PC-9 (cell line): ENCODE measurements at regions not wholly inside any gene's neighbourhood (a gene's known extent, or its start where the extent isn't known, plus 50 kb on each side); places are given as distances from the start of the nearest gene placed in this dataset.

ENCODE experiments used
- BruUV-seq: library from RNA; stranded (reverse); fragments of 400-500 nt; replicated peaks from 2 replicates; lab custom pipeline; 2021; lab: Mats Ljungman, UMichigan
- CTCF ChIA-PET: fragments of 300-600 bp; sonication (Branson Sonifier 250); formaldehyde crosslinking; loops from one replicate; lab custom pipeline; 2022; ENCODE audit warnings: antibody characterized with exemption; lab: Charles Lee
- POLR2A ChIA-PET: fragments of 300-600 bp; sonication (Branson Sonifier 250); formaldehyde crosslinking; loops from one replicate; lab custom pipeline; 2022; ENCODE audit warnings: antibody characterized with exemption; ENCODE audit not compliant: unreplicated experiment; lab: Charles Lee
- DNase-seq, 2 experiments: peaks; one replicate each; pipeline versions ENCODE4 v3.0.0 to v3.0.0-alpha.2; 2015 to 2022; ENCODE audit warnings: mixed read lengths in 1 of 2
- H2AFZ ChIP-seq: fragments of 200-600 bp; sonication (generic); 2 replicates; pipeline ENCODE4 v1.8.1; 2017; ENCODE audit warnings: antibody characterized with exemption
- H3F3A ChIP-seq: fragments of 200-600 bp; sonication (generic); 2 replicates; pipeline ENCODE4 v1.8.1; 2017; ENCODE audit warnings: antibody characterized with exemption, mild to moderate bottlenecking, low read depth; ENCODE audit not compliant: insufficient read depth
- H3K27ac ChIP-seq: fragments of 200-600 bp; sonication (generic); 2 replicates; pipeline ENCODE4 v1.6.1; 2016; ENCODE audit warnings: mixed run types
- H3K27me3 ChIP-seq: fragments of 200-600 bp; sonication (generic); 2 replicates; pipeline ENCODE4 v1.6.1; 2016; ENCODE audit warnings: low read depth, mixed run types; ENCODE audit not compliant: insufficient read depth
- H3K36me3 ChIP-seq: fragments of 200-600 bp; sonication (generic); 2 replicates; pipeline ENCODE4 v1.6.1; 2016; ENCODE audit warnings: low read depth, mixed run types
- H3K4me1 ChIP-seq: fragments of 200-600 bp; sonication (generic); replicated peaks from 2 replicates; pipeline ENCODE4 v1.6.1; 2016; ENCODE audit warnings: mixed run types; ENCODE audit not compliant: insufficient read depth
- H3K4me2 ChIP-seq: fragments of 200-600 bp; sonication (generic); 2 replicates; pipeline ENCODE4 v1.6.1; 2017; ENCODE audit warnings: mixed run types
- H3K4me3 ChIP-seq: fragments of 200-600 bp; sonication (generic); 2 replicates; pipeline ENCODE4 v1.6.1; 2016; ENCODE audit warnings: mixed run types
- H3K79me2 ChIP-seq: fragments of 200-600 bp; sonication (generic); 2 replicates; pipeline ENCODE4 v1.6.1; 2017; ENCODE audit warnings: low read depth, mixed run types
- H3K9me2 ChIP-seq: fragments of 200-600 bp; sonication (generic); 2 replicates; pipeline ENCODE4 v1.8.1; 2017; ENCODE audit warnings: mild to moderate bottlenecking; ENCODE audit not compliant: insufficient read depth
- H3K9me3 ChIP-seq: fragments of 200-600 bp; sonication (generic); 2 replicates; pipeline ENCODE4 v1.8.1; 2016; ENCODE audit warnings: low read depth; ENCODE audit not compliant: insufficient read depth
- H4K20me1 ChIP-seq: fragments of 200-600 bp; sonication (generic); 2 replicates; pipeline ENCODE4 v1.8.1; 2017; ENCODE audit not compliant: insufficient read depth
- EZH2 ChIP-seq: fragments of 200-600 bp; sonication (generic); IDR thresholded peaks from 2 replicates; pipeline ENCODE4 v1.8.0; 2017; ENCODE audit warnings: antibody characterized with exemption, low read depth
- intact Hi-C: fragments of 100-400 bp; cut with micrococcal nuclease; formaldehyde crosslinking; loops from one replicate; pipeline ENCODE4 v1.10.0; 2022; ENCODE audit not compliant: unreplicated experiment
- TF ChIP-seq, protein P1 (sequence below): fragments of 200-600 bp; sonication (generic); conservative IDR thresholded peaks from 2 replicates; pipeline ENCODE4 v1.6.1; 2017; ENCODE audit warnings: mixed run types, antibody characterized with exemption, mild to moderate bottlenecking, moderate library complexity

GRCh38 chr3:162152636-162153035 is 656.0 kb downstream of the OTOL1 start:
- Histone ChIP-seq H3K4me1 (no peaks in the 10 kb centered on the region), H2AFZ (no peak overlapping the region), H3K27ac (no peak overlapping the region), H3K79me2 (no peaks in the 10 kb centered on the region), H3K27me3 (no peaks in the 10 kb centered on the region), H3K4me2 (no peak overlapping the region), H3K36me3 (no peaks in the 10 kb centered on the region), H4K20me1 (no peaks in the 10 kb centered on the region), H3F3A (no peaks in the 10 kb centered on the region), H3K4me3 (no peak overlapping the region), H3K9me2 (no peaks in the 10 kb centered on the region), H3K9me3 (no peaks in the 10 kb centered on the region)
- intact Hi-C loops, result no loop called here
- no peak for DNase-seq
- no TSS peak for BruUV-seq
- CTCF ChIA-PET, result no interaction called here
- POLR2A ChIA-PET, result no interaction called here
- TF ChIP-seq EZH2, result no peak

- Histone ChIP-seq H3K27me3 (no peaks in the 10 kb centered on the region), H3K79me2 (no peaks in the 10 kb centered on the region), H3K9me3 (no peaks in the 10 kb centered on the region), H3K36me3 (no peaks in the 10 kb centered on the region), H2AFZ (no peak overlapping the region), H3K9me2 (no peaks in the 10 kb centered on the region), H3K4me1 (no peaks in the 10 kb centered on the region), H3F3A (no peaks in the 10 kb centered on the region), H3K27ac (no peak overlapping the region), H3K4me3 (no peak overlapping the region), H3K4me2 (no peak overlapping the region), H4K20me1 (no peaks in the 10 kb centered on the region)
- intact Hi-C loops, result no loop called here
- BruUV-seq, result no TSS peak
- DNase-seq, result no peak
- CTCF ChIA-PET, result no interaction called here
- POLR2A ChIA-PET, result no interaction called here
- TF ChIP-seq, protein P1, sequence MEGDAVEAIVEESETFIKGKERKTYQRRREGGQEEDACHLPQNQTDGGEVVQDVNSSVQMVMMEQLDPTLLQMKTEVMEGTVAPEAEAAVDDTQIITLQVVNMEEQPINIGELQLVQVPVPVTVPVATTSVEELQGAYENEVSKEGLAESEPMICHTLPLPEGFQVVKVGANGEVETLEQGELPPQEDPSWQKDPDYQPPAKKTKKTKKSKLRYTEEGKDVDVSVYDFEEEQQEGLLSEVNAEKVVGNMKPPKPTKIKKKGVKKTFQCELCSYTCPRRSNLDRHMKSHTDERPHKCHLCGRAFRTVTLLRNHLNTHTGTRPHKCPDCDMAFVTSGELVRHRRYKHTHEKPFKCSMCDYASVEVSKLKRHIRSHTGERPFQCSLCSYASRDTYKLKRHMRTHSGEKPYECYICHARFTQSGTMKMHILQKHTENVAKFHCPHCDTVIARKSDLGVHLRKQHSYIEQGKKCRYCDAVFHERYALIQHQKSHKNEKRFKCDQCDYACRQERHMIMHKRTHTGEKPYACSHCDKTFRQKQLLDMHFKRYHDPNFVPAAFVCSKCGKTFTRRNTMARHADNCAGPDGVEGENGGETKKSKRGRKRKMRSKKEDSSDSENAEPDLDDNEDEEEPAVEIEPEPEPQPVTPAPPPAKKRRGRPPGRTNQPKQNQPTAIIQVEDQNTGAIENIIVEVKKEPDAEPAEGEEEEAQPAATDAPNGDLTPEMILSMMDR, result no peak
- no peak for TF ChIP-seq EZH2
Measured at GRCh38 chr3:162161595-162161994, 665.0 kb downstream of the OTOL1 start.

GRCh38 chr3:162165346-162165745 is 668.7 kb downstream of the OTOL1 start:
- no peaks in the 10 kb centered on the region; the same call in 1 of the 2 replicates for H3K9me2 ChIP-seq
- H3K27ac ChIP-seq, result no peak overlapping the region
- H3K4me2 ChIP-seq, result no peak overlapping the region
- H4K20me1 ChIP-seq, result no peaks in the 10 kb centered on the region
- no peaks in the 10 kb centered on the region; the same call in 1 of the 2 replicates for H3F3A ChIP-seq
- no peak overlapping the region for H2AFZ ChIP-seq
- DNase-seq, result no peak
- CTCF ChIA-PET, result no interaction called here
- POLR2A ChIA-PET, result interaction anchor here (0.6 kb wide), 1 partner anchor 54 kb away, joined by 4 read pairs; no protein-coding TSS in a partner anchor
- no peaks in the 10 kb centered on the region for H3K79me2 ChIP-seq
- no peaks in the 10 kb centered on the region for H3K27me3 ChIP-seq
- no TSS peak for BruUV-seq
- no peaks in the 10 kb centered on the region for H3K36me3 ChIP-seq
- intact Hi-C loops, result no loop called here
- H3K4me3 ChIP-seq, result no peak overlapping the region
- no peak for TF ChIP-seq EZH2
- TF ChIP-seq, protein P1, result no peak
- no peaks in the 10 kb centered on the region for H3K4me1 ChIP-seq
- no peaks in the 10 kb centered on the region for H3K9me3 ChIP-seq

GRCh38 chr3:162166543-162166942 is 669.9 kb downstream of the OTOL1 start:
- no peak overlapping the region for H3K27ac ChIP-seq
- TF ChIP-seq EZH2, result no peak
- TF ChIP-seq, protein P1, result no peak
- no peaks in the 10 kb centered on the region; the same call in 1 of the 2 replicates for H3K9me2 ChIP-seq
- H3F3A ChIP-seq, result no peaks in the 10 kb centered on the region; the same call in 1 of the 2 replicates
- H3K27me3 ChIP-seq, result no peaks in the 10 kb centered on the region
- no peaks in the 10 kb centered on the region for H3K79me2 ChIP-seq
- no peaks in the 10 kb centered on the region for H4K20me1 ChIP-seq
- H3K4me2 ChIP-seq, result no peak overlapping the region
- BruUV-seq, result no TSS peak
- no peaks in the 10 kb centered on the region for H3K36me3 ChIP-seq
- CTCF ChIA-PET, result no interaction called here
- H3K4me3 ChIP-seq, result no peak overlapping the region
- H3K4me1 ChIP-seq, result no peaks in the 10 kb centered on the region
- no peak for DNase-seq
- POLR2A ChIA-PET, result no interaction called here
- intact Hi-C loops, result no loop called here
- H2AFZ ChIP-seq, result no peak overlapping the region
- H3K9me3 ChIP-seq, result no peaks in the 10 kb centered on the region
